HG02610 (cell line): ENCODE measurements at regions not wholly inside any gene's neighbourhood (a gene's known extent, or its start where the extent isn't known, plus 50 kb on each side); places are given as distances from the start of the nearest gene placed in this dataset.

Source experiments
- ATAC-seq: cut with Tn5 transposase; IDR thresholded peaks from one replicate; pipeline ENCODE4 v1.9.1; 2021; ENCODE audit warnings: mild to moderate bottlenecking, moderate library complexity; ENCODE audit not compliant: unreplicated experiment

DNA sequence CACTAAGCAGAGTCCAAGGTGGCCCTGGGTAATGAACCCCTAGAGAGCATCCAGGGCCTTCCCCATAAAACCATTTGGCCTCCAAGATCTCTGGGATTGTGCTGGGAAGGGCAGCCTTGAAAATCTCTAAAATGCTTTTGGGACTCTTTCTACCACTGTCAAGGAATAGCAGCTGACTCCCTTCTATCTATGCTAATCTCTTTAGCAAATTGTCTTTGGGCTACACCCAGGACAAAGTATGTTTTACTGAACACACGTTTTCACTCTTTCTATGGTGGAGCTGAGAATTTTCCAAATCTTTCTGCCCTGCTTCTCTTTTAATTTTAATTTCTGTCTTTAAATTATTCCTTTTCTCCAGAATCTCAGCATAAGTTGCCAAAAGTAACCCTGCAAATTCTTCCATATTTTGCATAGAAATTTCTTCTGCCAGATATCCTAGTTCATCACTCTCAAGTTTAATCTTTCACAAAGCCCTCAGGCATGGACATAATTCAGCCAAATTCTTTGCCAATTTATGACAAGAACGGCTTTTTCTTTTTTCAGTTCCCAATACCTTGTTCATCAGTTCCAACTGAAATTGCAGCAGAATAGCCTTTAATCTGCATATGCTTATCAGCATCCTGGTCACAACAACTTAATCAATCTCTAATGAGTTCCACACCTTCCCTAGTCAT, 687.0 kb upstream of the ADGRL4 start:
- ATAC-seq, result no peak

DNA sequence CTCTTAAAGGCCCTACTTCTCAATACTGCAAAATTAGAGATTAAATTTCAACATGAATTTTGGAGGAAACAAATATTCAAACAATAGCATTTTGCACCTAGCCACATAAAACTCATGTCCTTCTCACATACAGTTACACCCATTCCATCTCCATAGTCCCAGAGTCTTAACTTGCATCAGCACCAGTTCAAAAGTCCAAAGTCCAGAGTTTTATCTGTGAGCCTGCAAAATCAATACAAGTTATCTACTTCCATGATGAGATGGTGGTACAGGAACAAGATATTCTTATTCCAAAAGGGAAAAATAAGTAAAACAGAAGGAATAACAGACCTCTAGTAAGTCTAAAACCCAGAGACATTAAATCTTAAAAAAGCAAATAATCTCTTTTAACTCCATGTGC, 686.0 kb upstream of the ADGRL4 start:
- ATAC-seq, result no peak

GRCh38 chr1:79688932-79689331, 682.4 kb upstream of the ADGRL4 start:
- no peak for ATAC-seq

DNA sequence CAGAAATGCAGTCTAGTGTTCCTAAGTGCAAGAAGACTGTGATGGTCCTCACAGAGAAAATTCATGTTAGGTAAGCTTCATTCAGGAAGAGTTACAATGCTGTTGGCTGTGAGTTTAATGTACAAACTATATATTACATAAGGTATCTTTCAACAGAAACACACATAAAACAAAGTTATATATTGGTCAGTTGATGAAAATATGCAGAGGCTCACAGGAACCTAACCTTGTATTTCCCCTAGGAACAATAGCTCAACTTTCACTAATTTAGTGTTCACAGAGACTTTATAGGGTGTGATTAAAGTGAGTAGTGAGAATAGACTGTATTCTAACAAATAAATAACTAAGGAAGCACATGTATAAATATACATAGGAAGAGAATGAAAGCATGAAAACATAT, 676.9 kb upstream of the ADGRL4 start:
- ATAC-seq, result no peak

GRCh38 chr1:79682478-79682877, 675.9 kb upstream of the ADGRL4 start:
- ATAC-seq, result no peak

- ATAC-seq, result no peak
Observed at GRCh38 chr1:79681382-79681781, 674.9 kb upstream of the ADGRL4 start.

DNA sequence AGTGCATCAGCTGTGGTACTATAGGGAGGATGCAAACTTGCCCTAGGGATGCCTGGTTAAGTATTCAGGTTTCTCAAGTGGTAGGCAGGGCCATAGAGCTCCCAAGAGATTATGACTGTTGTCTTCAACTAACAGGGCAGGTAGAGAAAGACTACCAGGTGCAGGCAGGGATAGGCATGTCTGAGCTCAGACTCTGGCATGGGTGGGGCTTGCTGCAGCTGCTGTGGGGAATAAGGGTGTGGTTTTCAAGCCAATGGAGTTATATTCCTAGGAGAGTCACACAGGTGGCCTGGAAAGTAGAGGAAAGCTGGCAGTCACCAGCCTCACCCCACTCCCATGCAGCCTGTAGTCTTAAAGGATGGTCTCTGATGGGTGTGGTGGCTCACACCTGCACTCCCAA, 673.4 kb upstream of the ADGRL4 start:
- no peak for ATAC-seq

GRCh38 chr1:79667848-79668696, 661.5 kb upstream of the ADGRL4 start:
- peak; percentile 89 for ATAC-seq

- no peak for ATAC-seq
Observed at GRCh38 chr1:79667166-79667565, 660.6 kb upstream of the ADGRL4 start.

DNA sequence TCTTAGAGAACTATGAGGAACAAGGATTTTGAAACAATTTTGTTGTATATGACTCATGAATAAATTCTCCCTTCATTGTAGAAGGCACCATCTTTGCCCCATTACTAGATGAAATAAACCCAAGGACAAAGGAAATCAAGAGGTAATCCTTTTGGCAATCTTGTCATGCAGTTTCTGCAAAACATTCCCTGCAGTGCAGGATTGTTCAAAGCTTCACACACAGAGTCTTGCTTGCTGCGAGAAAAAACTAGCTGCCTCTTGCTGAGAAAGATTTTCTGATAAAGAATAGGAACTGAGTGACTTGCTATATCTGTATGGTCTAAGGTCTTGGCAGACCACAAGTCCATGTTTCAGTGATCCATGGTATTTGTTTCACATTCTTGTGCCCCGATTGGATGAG, 657.4 kb upstream of the ADGRL4 start:
- no peak for ATAC-seq

GRCh38 chr1:79662596-79662995, 656.1 kb upstream of the ADGRL4 start:
- no peak for ATAC-seq

GRCh38 chr1:79660129-79660528, 653.6 kb upstream of the ADGRL4 start:
- no peak for ATAC-seq

- no peak for ATAC-seq
Observed at GRCh38 chr1:79657951-79658658, 651.6 kb upstream of the ADGRL4 start.

DNA sequence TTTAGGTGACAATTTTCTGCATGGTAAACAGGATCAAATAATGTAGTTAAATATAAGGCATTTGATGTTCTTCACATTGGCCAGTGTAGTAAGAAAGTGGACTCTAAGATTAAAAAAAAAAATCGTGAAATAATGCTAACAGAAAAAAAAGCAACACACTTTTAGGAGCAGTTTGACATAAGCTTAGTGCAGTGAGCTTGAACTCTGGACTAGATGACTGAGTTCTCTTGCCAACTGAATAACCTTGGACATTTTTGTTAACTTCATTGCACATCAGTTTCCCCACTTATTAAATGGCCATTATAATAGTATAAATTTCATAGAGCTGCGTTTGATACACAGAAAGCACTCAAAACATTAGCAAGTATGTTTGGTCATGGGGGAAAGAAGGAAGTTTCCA, 649.3 kb upstream of the ADGRL4 start:
- ATAC-seq, result no peak

DNA sequence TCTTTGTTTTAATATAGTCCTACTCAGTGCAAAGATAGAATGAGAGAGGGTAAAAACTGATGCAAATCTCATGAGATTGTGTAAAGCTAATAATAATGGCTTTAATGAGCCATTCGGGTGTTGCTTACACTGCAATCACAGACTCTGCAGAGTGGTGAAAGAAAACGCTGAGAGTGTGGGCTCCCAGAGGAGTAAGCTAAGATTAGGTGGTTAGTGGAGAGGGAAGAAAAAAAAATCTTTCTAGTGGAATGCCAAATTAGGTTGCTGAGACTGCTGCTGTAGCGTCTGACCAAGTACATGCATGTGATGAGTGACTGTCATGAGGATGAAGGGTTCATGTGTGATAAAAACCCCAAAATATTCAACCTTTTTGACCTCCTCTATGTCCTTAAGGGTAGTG, 645.9 kb upstream of the ADGRL4 start:
- no peak for ATAC-seq

GRCh38 chr1:79648126-79648525, 641.6 kb upstream of the ADGRL4 start:
- ATAC-seq, result no peak

GRCh38 chr1:79646880-79647279, 640.4 kb upstream of the ADGRL4 start:
- no peak for ATAC-seq

DNA sequence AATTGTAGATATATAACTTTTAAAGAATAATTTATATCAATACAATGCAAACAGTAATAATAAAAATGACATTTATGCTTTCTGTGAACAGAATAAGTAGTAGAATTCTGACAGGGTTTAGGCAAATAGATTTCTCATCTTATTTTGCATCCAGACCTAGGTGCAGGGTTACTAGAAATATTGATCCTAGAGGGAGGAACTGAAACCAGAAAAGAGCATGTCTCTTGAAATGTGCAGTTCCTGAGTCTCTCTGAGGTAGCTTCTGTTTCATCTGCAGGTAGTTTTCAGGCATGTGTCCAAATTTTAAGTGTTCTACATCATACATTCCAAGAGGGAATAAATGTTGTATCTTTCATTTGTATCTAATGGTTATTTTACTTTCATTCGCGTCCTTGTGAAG, 631.9 kb upstream of the ADGRL4 start:
- peak; percentile 48 for ATAC-seq

DNA sequence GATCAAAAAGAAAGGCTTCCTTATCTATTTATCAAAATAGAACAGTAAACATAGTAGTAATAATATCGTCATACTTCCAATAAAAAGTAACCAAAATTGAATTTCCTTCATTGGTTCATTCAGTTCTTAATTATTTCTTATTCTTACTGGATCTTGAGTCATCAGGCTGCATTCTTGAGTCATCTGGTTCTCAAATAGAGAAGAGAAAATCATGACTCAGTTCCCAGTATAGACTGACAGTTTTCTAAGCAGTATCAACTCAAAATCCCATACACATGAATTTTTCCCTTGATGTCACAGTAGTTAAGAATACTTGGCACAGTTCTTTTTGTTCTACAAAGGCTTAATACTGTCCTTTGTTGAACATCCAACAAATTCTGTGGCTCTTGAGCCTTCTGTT, 626.9 kb upstream of the ADGRL4 start:
- no peak for ATAC-seq

- no peak for ATAC-seq
Observed at GRCh38 chr1:79629414-79629813, 622.9 kb upstream of the ADGRL4 start.

GRCh38 chr1:79617777-79618176, 611.2 kb upstream of the ADGRL4 start:
- no peak for ATAC-seq

DNA sequence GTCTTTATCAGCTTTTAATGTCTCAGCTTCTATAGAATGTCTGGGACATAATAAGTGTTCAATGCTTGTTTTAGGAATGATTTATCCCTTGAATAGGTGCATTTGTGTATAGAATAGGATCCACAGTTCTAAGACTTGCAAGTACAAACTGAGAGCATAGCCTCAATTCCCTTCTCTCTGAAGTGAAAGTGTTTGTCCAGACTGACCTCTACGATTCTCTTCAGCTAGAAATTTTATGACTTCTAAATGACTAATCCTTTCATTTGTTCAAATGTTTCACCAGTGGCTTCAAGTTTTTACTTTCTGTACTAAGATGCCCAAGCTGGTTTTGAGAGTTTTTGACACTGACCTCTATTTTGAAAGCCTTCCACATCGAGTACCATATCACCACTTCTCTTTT, 608.2 kb upstream of the ADGRL4 start:
- no peak for ATAC-seq
